Endodermal cell (in vitro differentiated cells): ENCODE measurements at regions not wholly inside any gene's neighbourhood (a gene's known extent, or its start where the extent isn't known, plus 50 kb on each side); places are given as distances from the start of the nearest gene placed in this dataset.

Source experiments
- DNase-seq: peaks from one replicate; pipeline ENCODE4 v3.0.0-alpha.2; 2017
- H3K27ac ChIP-seq: 2 replicates; pipeline ENCODE4 v1.5.1; 2013; ENCODE audit warnings: mild to moderate bottlenecking, low read depth, low read length, moderate library complexity
- H3K27me3 ChIP-seq: 2 replicates; pipeline ENCODE4 v1.6.1; 2013; ENCODE audit warnings: mild to moderate bottlenecking, low read length, moderate library complexity; ENCODE audit not compliant: insufficient read depth, control insufficient read depth, poor library complexity, severe bottlenecking
- H3K36me3 ChIP-seq: 2 replicates; pipeline ENCODE4 v1.7.0; 2013; ENCODE audit warnings: mild to moderate bottlenecking, low read length, moderate library complexity; ENCODE audit not compliant: control insufficient read depth, insufficient read depth
- H3K4me1 ChIP-seq: one replicate; pipeline ENCODE4 v1.7.0; 2013; ENCODE audit warnings: low read length; ENCODE audit not compliant: control insufficient read depth, insufficient read depth
- H3K4me3 ChIP-seq: 2 replicates; pipeline ENCODE4 v1.5.1; 2013; ENCODE audit warnings: mild to moderate bottlenecking, low read length, moderate library complexity
- H3K9ac ChIP-seq: 2 replicates; pipeline ENCODE4 v1.6.1; 2013; ENCODE audit warnings: mild to moderate bottlenecking, low read length, moderate library complexity; ENCODE audit not compliant: poor library complexity, severe bottlenecking; ENCODE audit errors: extremely low read depth
- H3K9me3 ChIP-seq: 2 replicates; pipeline ENCODE4 v1.6.1; 2013; ENCODE audit warnings: mild to moderate bottlenecking, low read length, moderate library complexity; ENCODE audit not compliant: control insufficient read depth
- H3K27ac Mint-ChIP-seq: 2 replicates; pipeline ENCODE4 v1.8.0; 2020; ENCODE audit warnings: mixed read lengths
- H3K27me3 Mint-ChIP-seq: 2 replicates; pipeline ENCODE4 v1.8.0; 2021; ENCODE audit warnings: mild to moderate bottlenecking, mixed read lengths; ENCODE audit not compliant: insufficient read depth
- H3K36me3 Mint-ChIP-seq: 2 replicates; pipeline ENCODE4 v1.8.0; 2020; ENCODE audit warnings: low read depth, mixed read lengths
- H3K4me1 Mint-ChIP-seq: 2 replicates; pipeline ENCODE4 v1.8.0; 2020; ENCODE audit warnings: mixed read lengths
- H3K4me3 Mint-ChIP-seq: 2 replicates; pipeline ENCODE4 v1.8.0; 2020; ENCODE audit warnings: mild to moderate bottlenecking, moderate library complexity, mixed read lengths
- H3K9me3 Mint-ChIP-seq: 2 replicates; pipeline ENCODE4 v1.8.0; 2020; ENCODE audit warnings: mild to moderate bottlenecking, mixed read lengths
- CTCF ChIP-seq: fragments of 200-600 bp; sonication (generic); conservative IDR thresholded peaks from 2 replicates; pipeline ENCODE4 v1.5.0; 2021; ENCODE audit warnings: antibody characterized with exemption, mild to moderate bottlenecking
- WGBS, 2 experiments: methylation state at CpG; one replicate each; pipeline versions ENCODE4 v1.1.5 to v1.1.7; 2013; ENCODE audit warnings: missing lambda C conversion rate in 2 of 2, mixed read lengths in 1 of 2; ENCODE audit not compliant: insufficient coverage in 1 of 2, insufficient read length in 1 of 2; 5-methylcytosine and 5-hydroxymethylcytosine counted together

- Histone ChIP-seq H3K4me1 (no peaks in the 10 kb centered on the region), H3K36me3 (no peaks in the 10 kb centered on the region), H3K4me3 (no peak overlapping the region), H3K9ac (no peak overlapping the region), H3K9me3 (no peaks in the 10 kb centered on the region), H3K27ac (no peak overlapping the region), H3K27me3 (no peaks in the 10 kb centered on the region)
- DNase-seq = no peak
- peaks cover 26% of the 10 kb centered on the region for H3K4me1 Mint-ChIP-seq
- peaks cover 10% of the 10 kb centered on the region for H3K27me3 Mint-ChIP-seq
- no peaks in the 10 kb centered on the region for H3K36me3 Mint-ChIP-seq
- TF ChIP-seq CTCF = no peak
- no peaks in the 10 kb centered on the region for H3K9me3 Mint-ChIP-seq
- 95% methylated on average over 8 to 10 of the region's 10 CpGs for WGBS, 2 experiments
- no peak overlapping the region for H3K27ac Mint-ChIP-seq
- no peak overlapping the region for H3K4me3 Mint-ChIP-seq
Measured at GRCh38 chr5:56322592-56322991, 89.5 kb upstream of the ANKRD55 start.

GRCh38 chr5:56321236-56321881 is 88.2 kb upstream of the ANKRD55 start:
- no peak overlapping the region for H3K4me3 ChIP-seq
- Mint-ChIP-seq H3K36me3 (no peaks in the 10 kb centered on the region), H3K4me3 (no peak overlapping the region), H3K9me3 (no peaks in the 10 kb centered on the region), H3K27me3 (peaks cover 10% of the 10 kb centered on the region), H3K27ac (no peak overlapping the region), H3K4me1 (peaks cover 19% of the 10 kb centered on the region)
- no peak overlapping the region for H3K27ac ChIP-seq
- no peak overlapping the region for H3K9ac ChIP-seq
- no peaks in the 10 kb centered on the region for H3K9me3 ChIP-seq
- no peak for DNase-seq
- no peaks in the 10 kb centered on the region for H3K27me3 ChIP-seq
- no peaks in the 10 kb centered on the region for H3K4me1 ChIP-seq
- no peak for TF ChIP-seq CTCF
- WGBS, 2 experiments = 96 to 97% methylated on average over 5 to 10 of the region's 10 CpGs
- H3K36me3 ChIP-seq = no peaks in the 10 kb centered on the region

- Histone ChIP-seq H3K4me3 (no peak overlapping the region), H3K9me3 (no peaks in the 10 kb centered on the region), H3K27ac (no peak overlapping the region), H3K36me3 (no peaks in the 10 kb centered on the region), H3K9ac (no peak overlapping the region), H3K4me1 (no peaks in the 10 kb centered on the region), H3K27me3 (no peaks in the 10 kb centered on the region)
- no peak for TF ChIP-seq CTCF
- Mint-ChIP-seq H3K4me1 (peaks cover 17% of the 10 kb centered on the region), H3K9me3 (no peaks in the 10 kb centered on the region), H3K36me3 (no peaks in the 10 kb centered on the region), H3K27me3 (peaks cover 10% of the 10 kb centered on the region), H3K27ac (no peak overlapping the region), H3K4me3 (no peak overlapping the region)
- no peak for DNase-seq
- WGBS, 2 experiments = 90 to 100% methylated on average over 2 to 3 of the region's 3 CpGs
Measured at GRCh38 chr5:56320686-56321085, 87.6 kb upstream of the ANKRD55 start.
